Activated CD4-positive, alpha-beta T cell treated with anti-CD3 and anti-CD28 coated beads for 1 hour (primary cell): ENCODE measurements at regions not wholly inside any gene's neighbourhood (a gene's known extent, or its start where the extent isn't known, plus 50 kb on each side); places are given as distances from the start of the nearest gene placed in this dataset.

ENCODE experiments used
- DNase-seq: peaks from one replicate; pipeline ENCODE4 v3.0.0-alpha.2; 2020

GRCh38 chr10:21195252-21195651 lies 298.1 kb upstream of the NEBL start:
- no peak for DNase-seq

DNA sequence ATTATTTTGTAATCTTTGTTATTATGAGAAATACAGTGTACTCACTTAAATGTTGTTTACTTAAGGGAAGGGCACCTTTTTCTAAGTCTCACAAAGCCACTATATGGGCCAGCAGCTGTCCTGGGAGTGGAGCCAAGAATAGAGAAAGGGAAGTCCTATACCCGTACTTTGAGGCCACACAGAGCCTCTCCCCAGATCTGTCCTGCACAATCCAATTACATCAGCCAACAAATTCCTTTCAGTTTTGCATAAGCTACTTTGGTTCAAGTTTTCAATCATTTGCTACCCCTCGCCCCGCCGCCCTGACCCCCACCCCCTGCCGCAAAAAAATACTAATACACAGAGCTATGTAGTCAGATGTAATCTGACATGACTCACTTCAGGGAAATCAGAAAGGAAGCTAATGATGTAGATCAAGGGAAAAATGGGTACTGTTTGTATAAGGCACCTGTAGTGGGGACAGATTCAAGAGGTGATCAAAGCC lies 297.4 kb upstream of the NEBL start:
- DNase-seq: no peak

DNA sequence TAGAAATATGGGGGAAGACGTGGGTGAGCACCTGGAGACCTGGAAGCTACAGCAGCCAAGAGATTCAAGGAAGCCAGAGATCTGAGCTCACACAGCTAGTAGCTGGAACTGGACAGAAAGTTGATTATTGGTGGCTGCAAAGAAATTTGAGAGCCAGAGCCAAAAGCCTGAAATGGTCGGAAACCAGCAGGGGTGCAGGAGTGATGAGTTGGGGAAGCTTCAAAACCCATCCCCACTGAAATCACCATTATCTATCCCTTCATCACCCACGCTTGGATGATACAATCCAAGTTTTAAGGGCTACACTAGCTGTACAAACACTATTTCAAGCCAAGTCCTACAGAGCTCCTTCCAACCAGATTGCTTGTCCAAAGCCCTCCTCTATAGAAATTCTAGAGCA lies 296.1 kb upstream of the NEBL start:
- no peak for DNase-seq

DNA sequence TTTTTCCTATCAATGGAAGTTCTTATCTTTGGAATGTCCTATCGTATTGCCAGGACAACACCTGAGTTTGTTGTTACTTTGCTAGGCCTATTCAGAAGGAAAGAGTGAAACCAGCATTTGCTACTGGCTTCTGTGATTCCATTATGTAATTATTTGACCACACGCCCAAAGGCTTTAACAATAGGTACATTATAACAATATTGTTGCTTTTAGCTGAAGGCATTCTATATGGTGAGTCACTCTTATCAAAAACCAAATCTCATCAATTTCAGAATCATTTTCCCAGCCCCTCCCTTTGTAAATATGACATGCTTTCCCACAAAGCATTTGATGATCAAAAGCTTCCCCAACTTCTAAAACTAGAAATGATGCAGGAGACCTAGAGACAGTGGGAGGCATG lies 294.4 kb upstream of the NEBL start:
- no peak for DNase-seq

DNA sequence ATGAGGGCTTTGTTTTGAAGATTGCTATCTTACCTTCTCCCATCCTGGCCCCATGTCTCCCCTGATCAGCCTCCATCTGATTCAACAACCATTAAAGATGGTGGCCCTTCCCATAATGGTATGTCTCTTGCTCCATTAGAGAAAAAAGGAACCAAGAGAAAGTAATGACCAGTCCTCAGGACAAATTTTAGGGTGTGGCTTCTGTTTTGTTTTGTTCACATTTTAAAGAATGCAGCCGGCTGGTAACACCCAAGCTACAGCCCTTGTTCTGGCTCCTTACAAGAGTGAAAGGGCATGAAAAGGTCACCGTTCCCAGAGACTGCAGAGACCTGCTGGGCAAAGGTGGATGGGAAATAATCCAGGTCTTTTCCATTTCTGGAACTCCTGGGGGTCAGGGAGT lies 287.9 kb upstream of the NEBL start:
- no peak for DNase-seq

DNA sequence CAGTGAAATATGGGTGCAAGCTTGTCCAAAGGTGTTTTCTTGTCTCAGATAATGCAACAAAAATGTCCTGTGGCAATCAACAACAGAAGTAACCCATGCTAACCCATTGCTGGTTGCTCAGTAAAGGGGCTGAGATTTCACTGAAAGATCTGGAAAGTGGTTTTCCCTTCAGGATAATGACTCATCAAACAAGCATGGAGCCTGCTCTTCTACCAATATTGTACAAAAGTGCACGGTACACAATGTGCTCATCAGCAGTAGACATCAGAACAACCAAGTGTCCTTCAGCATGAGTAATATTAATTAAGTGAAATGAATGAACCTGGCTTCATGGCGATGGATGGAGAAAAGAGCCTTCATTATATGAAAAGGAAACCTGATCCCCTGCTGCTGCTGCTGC lies 287.1 kb upstream of the NEBL start:
- DNase-seq: no peak

DNA sequence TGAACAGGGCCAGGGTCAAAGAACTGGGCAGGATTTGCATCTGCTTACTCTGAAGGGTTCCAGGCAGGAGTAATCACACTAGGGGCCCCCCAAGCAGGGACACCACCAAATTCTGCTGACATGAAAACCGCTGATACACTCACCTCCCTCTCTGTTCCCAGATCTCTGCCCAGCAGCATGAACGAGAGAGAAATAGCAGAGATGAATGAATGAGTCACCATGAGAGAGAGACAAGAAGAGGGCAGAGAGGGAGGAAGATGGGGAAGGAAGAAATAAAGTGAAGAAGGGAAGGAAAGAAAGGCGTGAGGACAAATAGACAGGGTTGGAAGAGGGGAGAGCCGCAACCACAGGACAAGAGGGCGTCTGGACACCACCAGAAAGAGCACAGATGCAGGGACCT lies 285.9 kb upstream of the NEBL start:
- no peak for DNase-seq

GRCh38 chr10:21181451-21181850 lies 284.3 kb upstream of the NEBL start:
- DNase-seq: no peak

DNA sequence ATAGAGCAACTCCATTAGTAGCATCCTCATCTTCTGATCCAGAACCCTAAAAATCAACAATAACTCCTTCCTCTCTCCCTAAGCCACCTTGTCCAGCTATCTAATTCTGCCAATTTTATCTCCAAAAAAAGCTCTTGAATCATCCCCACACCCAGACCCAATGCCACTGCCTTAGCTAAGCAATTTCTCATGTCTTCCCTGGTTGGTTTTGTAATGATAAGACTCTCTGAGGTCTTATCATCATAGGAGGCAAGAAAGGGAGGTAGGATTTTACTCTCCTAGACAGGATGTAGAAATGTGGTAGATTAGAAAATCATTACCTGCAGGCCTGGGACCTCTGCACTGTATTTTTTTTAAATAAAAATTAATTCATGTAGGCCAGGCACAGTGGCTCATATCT lies 283.5 kb upstream of the NEBL start:
- DNase-seq: no peak

- DNase-seq: no peak
These were observed 279.9 kb upstream of the NEBL start for GRCh38 chr10:21176934-21177480.

DNA sequence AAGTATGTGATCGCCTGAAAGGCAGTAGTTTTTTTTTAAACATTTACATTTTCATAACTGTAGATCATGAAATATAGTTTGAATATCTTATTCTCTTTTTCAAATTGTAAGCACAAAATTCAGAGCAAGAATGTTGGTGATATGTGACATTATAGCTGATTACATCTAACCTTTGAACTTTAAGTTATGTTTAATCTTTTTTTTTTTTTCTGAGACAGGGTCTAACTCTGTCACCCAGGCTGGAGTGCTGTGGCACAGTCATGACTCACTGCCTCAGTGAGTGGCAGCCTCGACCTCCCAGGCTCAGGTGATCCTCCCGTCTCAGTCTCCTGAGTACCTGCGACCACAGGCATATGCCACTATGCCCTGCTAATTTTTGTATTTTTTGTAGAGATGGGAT lies 278.7 kb upstream of the NEBL start:
- DNase-seq: no peak

DNA sequence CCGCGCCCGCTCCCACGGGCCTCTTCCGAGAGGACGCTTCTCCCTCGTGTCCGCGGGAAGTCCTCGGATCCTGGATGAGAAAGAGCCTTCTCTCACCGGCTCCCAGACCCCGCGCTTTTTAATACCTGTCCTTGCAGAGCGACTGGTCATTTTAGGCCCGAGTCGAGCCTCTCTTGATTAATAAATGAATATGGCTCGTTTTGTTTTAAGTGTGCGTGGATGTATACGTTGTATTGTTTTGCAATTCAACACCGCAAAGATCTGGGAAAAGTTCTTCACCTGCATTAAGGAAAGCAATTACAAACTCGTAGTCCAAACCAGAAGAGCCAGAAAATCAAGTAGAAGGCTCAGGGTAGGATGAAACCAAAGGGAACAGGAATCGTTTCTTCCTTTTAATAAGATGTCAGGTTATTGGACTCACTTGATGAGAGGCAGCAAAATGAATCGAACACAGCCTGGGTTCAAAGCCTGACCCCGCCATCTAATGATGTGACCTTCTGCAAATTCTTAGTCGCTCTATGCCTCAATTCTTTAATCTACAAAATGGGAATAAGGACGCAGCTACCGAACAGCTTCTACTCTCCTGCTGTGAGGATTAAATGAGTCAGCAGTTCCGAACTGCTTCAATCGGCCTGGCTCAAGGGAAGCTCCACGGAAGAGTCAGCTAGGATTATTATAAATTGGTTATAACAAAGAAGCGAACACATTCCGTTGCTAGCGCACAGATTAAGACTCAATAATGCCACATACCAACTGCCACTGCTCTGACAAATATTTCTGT lies 277.8 kb upstream of the NEBL start:
- no peak for DNase-seq

GRCh38 chr10:21173802-21174714 lies 276.9 kb upstream of the NEBL start:
- DNase-seq: no peak

GRCh38 chr10:21172930-21173801 lies 276.1 kb upstream of the NEBL start:
- DNase-seq: no peak

DNA sequence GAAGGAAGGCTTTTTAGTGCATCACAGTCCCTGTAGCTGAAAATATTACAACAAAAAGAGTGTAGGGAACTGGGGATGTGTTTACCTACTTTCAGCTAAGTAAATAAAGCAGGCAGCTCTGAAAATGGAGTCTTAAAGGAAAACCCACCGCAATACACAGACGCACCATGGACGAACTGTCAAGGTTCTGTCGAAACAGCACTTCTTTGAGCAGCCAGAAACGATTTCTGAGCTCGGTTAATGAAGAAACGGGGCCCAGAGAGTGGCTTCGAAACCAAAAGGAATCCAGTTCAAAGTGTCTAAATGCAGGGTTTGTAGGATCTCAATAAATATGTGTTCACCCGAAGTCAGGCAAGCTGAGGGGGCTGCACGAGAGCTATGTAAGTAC lies 275.4 kb upstream of the NEBL start:
- no peak for DNase-seq

- DNase-seq: no peak
These were observed 274.9 kb upstream of the NEBL start for GRCh38 chr10:21171936-21172541.

- DNase-seq: no peak
These were observed 274.3 kb upstream of the NEBL start for GRCh38 chr10:21171197-21171935.

DNA sequence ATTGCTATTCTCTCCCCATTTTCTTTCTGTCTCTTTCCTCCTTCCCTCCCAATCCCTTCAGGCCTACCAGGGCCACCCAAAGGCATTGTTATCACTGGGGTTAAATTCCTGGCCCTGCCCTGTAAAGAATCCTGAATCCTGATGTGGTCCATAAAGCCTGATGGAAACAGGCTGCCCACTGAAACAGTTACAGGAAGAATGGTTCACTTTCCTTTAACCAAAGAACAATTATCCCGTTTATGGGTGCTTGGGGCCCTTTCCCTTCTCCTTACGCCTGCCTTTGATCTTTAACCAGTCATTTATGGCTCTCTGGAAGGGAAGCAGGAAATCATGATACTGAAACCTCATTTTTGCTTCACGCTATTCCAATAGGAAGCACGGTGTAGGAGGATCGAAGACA lies 273.1 kb upstream of the NEBL start:
- DNase-seq: no peak

DNA sequence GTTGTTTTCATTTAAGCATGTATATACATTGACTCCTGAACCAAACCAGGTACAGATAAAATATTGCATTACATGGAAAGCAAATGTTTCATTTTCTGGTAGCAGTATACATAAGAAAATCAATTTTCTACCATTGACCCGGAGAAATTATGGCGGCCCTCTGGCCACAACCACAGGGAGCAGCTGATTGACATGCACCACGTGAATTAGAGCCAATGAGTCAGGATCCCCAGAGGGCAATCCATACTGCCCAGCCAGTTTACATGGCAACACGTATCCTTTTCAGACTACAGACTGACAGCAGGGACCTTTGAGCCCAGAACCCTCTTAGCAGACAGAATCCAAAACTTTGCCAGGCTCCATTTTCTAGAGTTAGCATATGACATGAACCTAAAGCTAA lies 272.2 kb upstream of the NEBL start:
- no peak for DNase-seq

- no peak for DNase-seq
These were observed 270.3 kb upstream of the NEBL start for GRCh38 chr10:21167288-21168010.
